Trophoblast cell (in vitro differentiated cells and primary cell): ENCODE measurements at regions not wholly inside any gene's neighbourhood (a gene's known extent, or its start where the extent isn't known, plus 50 kb on each side); places are given as distances from the start of the nearest gene placed in this dataset.

Experiments
- DNase-seq, 2 donors: peaks; one replicate each; pipeline ENCODE4 v3.0.0-alpha.2; 2016
- H2AFZ ChIP-seq: 2 replicates; pipeline ENCODE4 v1.6.1; 2013; ENCODE audit warnings: low read length, moderate library complexity, mild to moderate bottlenecking; ENCODE audit not compliant: insufficient read depth, poor library complexity
- H2AK5ac ChIP-seq: 2 replicates; pipeline ENCODE4 v1.6.1; 2013; ENCODE audit warnings: mild to moderate bottlenecking, low read length
- H2BK120ac ChIP-seq: 2 replicates; pipeline ENCODE4 v1.6.1; 2013; ENCODE audit warnings: low read length, mild to moderate bottlenecking, moderate library complexity; ENCODE audit not compliant: insufficient read depth, poor library complexity
- H2BK12ac ChIP-seq: 2 replicates; pipeline ENCODE4 v1.6.1; 2013; ENCODE audit warnings: mild to moderate bottlenecking, low read length, moderate library complexity
- H2BK5ac ChIP-seq: 2 replicates; pipeline ENCODE4 v1.6.1; 2013; ENCODE audit warnings: low read length, low read depth, moderate library complexity, mild to moderate bottlenecking; ENCODE audit not compliant: poor library complexity
- H3K14ac ChIP-seq: 2 replicates; pipeline ENCODE4 v1.6.1; 2013; ENCODE audit warnings: mild to moderate bottlenecking, low read length
- H3K18ac ChIP-seq: 2 replicates; pipeline ENCODE4 v1.6.1; 2013; ENCODE audit warnings: mild to moderate bottlenecking, low read length
- H3K23ac ChIP-seq: 2 replicates; pipeline ENCODE4 v1.6.1; 2013; ENCODE audit warnings: low read length
- H3K27ac ChIP-seq: 2 replicates; pipeline ENCODE4 v1.5.1; 2013; ENCODE audit warnings: low read depth, mild to moderate bottlenecking, inconsistent platforms, low read length, moderate library complexity
- H3K27me3 ChIP-seq: 2 replicates; pipeline ENCODE4 v1.6.1; 2013; ENCODE audit warnings: inconsistent platforms, mild to moderate bottlenecking, low read length, moderate library complexity; ENCODE audit not compliant: insufficient read depth
- H3K36me3 ChIP-seq, 2 experiments: 1 replicate in 1 of 2; 2 replicates in 1 of 2; pipeline ENCODE4 v1.6.1; 2013; ENCODE audit warnings: low read length in 2 of 2, mild to moderate bottlenecking in 2 of 2, moderate library complexity in 1 of 2; ENCODE audit not compliant: insufficient read depth in 2 of 2, control insufficient read depth in 1 of 2
- H3K4ac ChIP-seq: 2 replicates; pipeline ENCODE4 v1.6.1; 2013; ENCODE audit warnings: low read depth, mild to moderate bottlenecking, low read length, moderate library complexity
- H3K4me1 ChIP-seq, 2 experiments: 1 replicate in 1 of 2; 2 replicates in 1 of 2; pipeline ENCODE4 v1.6.1; 2013; ENCODE audit warnings: low read length in 2 of 2, mild to moderate bottlenecking in 2 of 2, moderate library complexity in 1 of 2; ENCODE audit not compliant: insufficient read depth in 2 of 2, control insufficient read depth in 1 of 2
- H3K4me2 ChIP-seq: 2 replicates; pipeline ENCODE4 v1.6.1; 2013; ENCODE audit warnings: inconsistent platforms, mild to moderate bottlenecking, low read length, moderate library complexity
- H3K4me3 ChIP-seq: 2 replicates; pipeline ENCODE4 v1.5.1; 2013; ENCODE audit warnings: mild to moderate bottlenecking, low read depth, low read length, inconsistent platforms
- H3K79me1 ChIP-seq: one replicate; pipeline ENCODE4 v1.6.1; 2013; ENCODE audit warnings: low read length
- H3K79me2 ChIP-seq: 2 replicates; pipeline ENCODE4 v1.6.1; 2013; ENCODE audit warnings: low read length, mild to moderate bottlenecking; ENCODE audit not compliant: control insufficient read depth, insufficient read depth, poor library complexity
- H3K9ac ChIP-seq: 2 replicates; pipeline ENCODE4 v1.6.1; 2013; ENCODE audit warnings: mild to moderate bottlenecking, low read length
- H3K9me3 ChIP-seq: 2 replicates; pipeline ENCODE4 v1.6.1; 2013; ENCODE audit warnings: low read depth, mild to moderate bottlenecking, control low read depth, inconsistent platforms, low read length; ENCODE audit not compliant: insufficient read depth
- H4K12ac ChIP-seq: 2 replicates; pipeline ENCODE4 v1.6.1; 2013; ENCODE audit warnings: low read depth, mild to moderate bottlenecking, low read length, moderate library complexity
- H4K8ac ChIP-seq: 2 replicates; pipeline ENCODE4 v1.6.1; 2013; ENCODE audit warnings: low read depth, mild to moderate bottlenecking, low read length, moderate library complexity
- H4K91ac ChIP-seq: one replicate; pipeline ENCODE4 v1.6.1; 2013; ENCODE audit warnings: low read depth, mild to moderate bottlenecking, low read length, moderate library complexity
- WGBS: extraction: QIAGEN DNeasy Blood & Tissue Kit; methylation state at CpG from one replicate; pipeline ENCODE4 v1.1.7; 2013; ENCODE audit warnings: missing lambda C conversion rate; ENCODE audit not compliant: insufficient read length, insufficient coverage; ENCODE audit errors: extremely low coverage; 5-methylcytosine and 5-hydroxymethylcytosine counted together

DNA sequence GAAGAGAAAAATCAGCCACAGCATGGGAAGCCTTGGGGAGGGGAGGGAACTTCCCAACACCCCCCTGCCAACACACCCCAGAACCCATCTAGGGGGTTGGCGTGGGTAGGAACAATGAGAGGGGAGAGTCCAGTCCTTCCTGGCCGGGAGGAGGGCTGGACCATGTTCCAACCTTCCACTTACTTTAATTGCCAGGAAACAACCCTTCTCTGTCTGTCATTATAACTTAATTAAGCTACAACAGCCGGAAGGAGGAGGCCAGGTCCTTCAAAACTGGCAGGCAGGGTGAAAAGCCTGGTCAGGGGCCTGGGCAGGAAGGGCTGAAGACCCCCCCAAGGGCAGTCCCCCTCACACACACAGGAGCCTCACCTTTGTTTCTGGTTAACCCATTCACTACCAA is 447.0 kb downstream of the SOX9 start:
- no peak overlapping the region for H3K4me2 ChIP-seq
- no peaks in the 10 kb centered on the region for H3K27me3 ChIP-seq
- H3K9ac ChIP-seq = no peak overlapping the region
- H3K14ac ChIP-seq = no peak overlapping the region
- no peaks in the 10 kb centered on the region for H3K36me3 ChIP-seq
- H2BK120ac ChIP-seq = no peak overlapping the region
- H3K4ac ChIP-seq = no peak overlapping the region
- no peak for DNase-seq
- H3K79me1 ChIP-seq = no peaks in the 10 kb centered on the region
- no peak overlapping the region for H4K8ac ChIP-seq
- no peaks in the 10 kb centered on the region for H3K4me1 ChIP-seq
- H2AK5ac ChIP-seq = no peak overlapping the region
- WGBS = no CpG with 5 or more reads among the region's 3 CpGs
- H3K18ac ChIP-seq = no peak overlapping the region
- H4K12ac ChIP-seq = no peak overlapping the region
- H4K91ac ChIP-seq = no peak overlapping the region
- H3K9me3 ChIP-seq = peaks cover 2% of the 10 kb centered on the region
- H3K79me2 ChIP-seq = no peaks in the 10 kb centered on the region
- no peak overlapping the region for H3K27ac ChIP-seq
- H2BK12ac ChIP-seq = no peak overlapping the region
- H3K23ac ChIP-seq = no peak overlapping the region
- H2BK5ac ChIP-seq = no peak overlapping the region
- H3K4me3 ChIP-seq = no peak overlapping the region
- H2AFZ ChIP-seq = no peak overlapping the region

DNA sequence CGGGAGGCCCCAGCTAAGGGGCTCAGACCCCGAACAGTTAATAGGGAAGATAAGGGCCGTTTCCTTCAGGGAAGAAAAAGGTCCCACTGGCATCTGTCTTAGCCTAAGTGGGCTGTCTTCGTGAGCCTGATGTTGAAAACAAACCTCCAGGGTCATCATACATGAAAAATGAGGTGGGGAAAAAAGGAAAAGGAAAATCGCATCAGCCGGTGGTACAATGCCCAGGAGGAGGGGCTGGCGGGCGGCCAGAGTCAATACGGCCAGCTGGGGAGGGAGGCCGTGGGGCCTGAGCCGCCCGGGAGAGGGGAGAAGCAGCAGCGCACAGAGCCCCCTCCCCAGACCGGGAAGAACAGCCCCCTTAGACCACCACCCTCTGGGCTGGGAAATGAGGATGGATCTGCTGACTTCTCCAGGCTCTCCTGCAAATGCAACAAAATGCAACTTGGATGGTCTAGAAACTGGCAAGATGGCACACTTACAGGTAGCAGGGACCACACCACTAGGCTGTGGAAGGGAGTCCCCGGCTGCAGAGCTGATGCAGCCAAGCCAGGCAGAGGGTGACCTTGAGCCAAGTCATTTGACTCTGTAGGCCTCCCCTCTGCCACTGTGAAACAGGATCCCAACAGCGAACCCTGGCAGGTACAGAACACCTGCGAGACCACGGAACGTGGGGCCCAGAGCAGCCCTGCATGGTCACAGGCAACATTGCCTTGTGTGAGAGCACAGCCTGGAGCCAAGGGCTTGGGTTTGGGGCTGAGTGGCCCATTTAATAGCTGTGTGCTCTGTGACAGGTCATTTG is 448.5 kb downstream of the SOX9 start:
- no peak overlapping the region for H4K91ac ChIP-seq
- H3K4me1 ChIP-seq = no peaks in the 10 kb centered on the region
- no peak overlapping the region for H3K23ac ChIP-seq
- H3K18ac ChIP-seq = no peak overlapping the region
- peaks cover 2% of the 10 kb centered on the region for H3K9me3 ChIP-seq
- H3K4ac ChIP-seq = no peak overlapping the region
- no peaks in the 10 kb centered on the region for H3K79me1 ChIP-seq
- H2AK5ac ChIP-seq = no peak overlapping the region
- H4K12ac ChIP-seq = no peak overlapping the region
- H4K8ac ChIP-seq = no peak overlapping the region
- H3K4me2 ChIP-seq = no peak overlapping the region
- no CpG with 5 or more reads among the region's 19 CpGs for WGBS
- no peaks in the 10 kb centered on the region for H3K27me3 ChIP-seq
- no peak overlapping the region for H3K4me3 ChIP-seq
- no peak overlapping the region for H2BK120ac ChIP-seq
- no peak overlapping the region for H2BK12ac ChIP-seq
- no peak overlapping the region for H2AFZ ChIP-seq
- H3K9ac ChIP-seq = no peak overlapping the region
- H2BK5ac ChIP-seq = no peak overlapping the region
- no peaks in the 10 kb centered on the region for H3K79me2 ChIP-seq
- no peak overlapping the region for H3K27ac ChIP-seq
- H3K14ac ChIP-seq = no peak overlapping the region
- no peak for DNase-seq
- H3K36me3 ChIP-seq = no peaks in the 10 kb centered on the region

DNA sequence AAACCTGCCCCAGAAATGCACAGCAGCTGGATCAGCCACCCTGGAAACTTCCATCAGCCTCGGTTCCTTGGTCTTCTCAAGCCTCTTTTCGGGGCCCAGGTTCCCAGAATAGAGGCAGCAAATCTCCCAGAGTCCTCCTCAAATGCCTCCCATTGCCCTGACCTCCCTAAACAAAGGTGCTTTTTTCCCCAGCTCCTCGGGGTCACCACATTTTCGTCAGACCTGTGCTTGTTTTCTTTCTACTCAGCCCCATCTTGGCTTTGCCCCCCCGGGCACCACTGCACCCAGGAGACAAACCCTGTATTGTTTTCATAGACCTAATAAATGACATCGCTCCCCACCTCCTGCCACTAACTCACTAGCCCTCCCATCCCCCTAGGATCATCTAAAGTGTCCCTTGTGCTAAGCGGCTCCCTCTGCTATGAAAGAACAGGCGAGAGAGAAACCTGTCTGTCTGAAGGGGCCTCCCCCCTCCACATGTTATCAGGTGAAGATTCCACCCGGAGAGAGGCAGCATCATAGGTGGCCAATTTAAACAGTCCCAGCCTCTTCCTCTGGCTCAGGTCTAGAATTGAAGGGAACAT is 451.1 kb downstream of the SOX9 start:
- H2BK120ac ChIP-seq = no peak overlapping the region
- DNase-seq = no peak
- no peak overlapping the region for H3K4me2 ChIP-seq
- no peaks in the 10 kb centered on the region for H3K36me3 ChIP-seq
- no peaks in the 10 kb centered on the region for H3K79me1 ChIP-seq
- no peak overlapping the region for H2AK5ac ChIP-seq
- no peak overlapping the region for H3K23ac ChIP-seq
- WGBS = no CpG with 5 or more reads among the region's 9 CpGs
- no peaks in the 10 kb centered on the region for H3K4me1 ChIP-seq
- H3K4me3 ChIP-seq = no peak overlapping the region
- H3K9ac ChIP-seq = no peak overlapping the region
- no peak overlapping the region for H3K14ac ChIP-seq
- H4K8ac ChIP-seq = no peak overlapping the region
- H4K91ac ChIP-seq = no peak overlapping the region
- no peak overlapping the region for H3K18ac ChIP-seq
- no peaks in the 10 kb centered on the region for H3K79me2 ChIP-seq
- no peak overlapping the region for H4K12ac ChIP-seq
- H3K27me3 ChIP-seq = no peaks in the 10 kb centered on the region
- H2AFZ ChIP-seq = no peak overlapping the region
- H3K9me3 ChIP-seq = peaks cover 2% of the 10 kb centered on the region
- no peak overlapping the region for H2BK5ac ChIP-seq
- H3K4ac ChIP-seq = no peak overlapping the region
- no peak overlapping the region for H3K27ac ChIP-seq
- no peak overlapping the region for H2BK12ac ChIP-seq

DNA sequence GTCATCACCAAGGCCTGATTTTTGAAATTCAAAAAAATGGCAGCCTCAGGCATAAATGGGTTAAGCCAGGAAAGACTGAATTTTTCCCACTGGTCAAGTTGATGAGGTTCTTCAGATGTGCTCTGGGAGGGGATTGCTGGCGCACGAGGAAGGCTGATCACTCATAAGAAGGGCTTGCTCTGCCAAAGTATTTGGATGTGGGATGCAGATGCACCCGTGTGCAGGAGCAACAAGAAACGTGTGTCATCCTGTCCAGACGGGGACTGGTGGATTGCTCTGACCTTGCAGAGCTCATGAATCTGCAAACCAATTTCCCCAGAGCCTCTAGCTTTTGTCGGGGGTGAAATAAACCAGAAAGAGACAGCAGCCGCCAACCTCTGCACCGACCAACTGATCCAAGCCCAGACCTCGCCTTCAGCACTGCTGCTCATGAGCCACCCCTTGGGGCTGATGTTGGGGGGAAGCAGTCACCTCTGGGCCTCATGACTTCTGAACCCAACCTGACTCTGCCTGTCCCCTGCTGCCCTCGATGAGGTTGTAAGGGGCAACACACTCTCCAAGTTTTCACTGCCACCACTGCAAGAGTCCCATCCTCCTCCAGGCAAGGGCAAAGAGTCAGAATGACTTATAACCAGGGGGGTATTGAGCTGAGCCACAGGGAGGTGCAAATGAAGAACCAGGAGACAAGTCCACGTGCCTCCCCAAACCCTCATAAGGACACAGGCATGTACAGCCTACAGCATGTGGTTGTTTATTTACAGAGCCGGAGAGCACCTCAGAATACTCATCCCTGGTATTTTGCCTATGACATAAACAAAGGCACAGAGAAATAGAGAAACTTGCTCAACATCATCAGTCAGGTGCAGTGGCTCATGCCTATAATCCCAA is 452.0 kb downstream of the SOX9 start:
- no peaks in the 10 kb centered on the region for H3K27me3 ChIP-seq
- H3K18ac ChIP-seq = no peak overlapping the region
- H4K12ac ChIP-seq = no peak overlapping the region
- DNase-seq = no peak
- no CpG with 5 or more reads among the region's 12 CpGs for WGBS
- H3K4me2 ChIP-seq = no peak overlapping the region
- H4K8ac ChIP-seq = no peak overlapping the region
- no peak overlapping the region for H3K4me3 ChIP-seq
- no peaks in the 10 kb centered on the region for H3K79me1 ChIP-seq
- H2BK12ac ChIP-seq = no peak overlapping the region
- no peak overlapping the region for H3K14ac ChIP-seq
- H2BK5ac ChIP-seq = no peak overlapping the region
- no peak overlapping the region for H2AFZ ChIP-seq
- H3K9ac ChIP-seq = peak overlapping the region; percentile 1
- no peaks in the 10 kb centered on the region for H3K4me1 ChIP-seq
- H3K27ac ChIP-seq = no peak overlapping the region
- H2BK120ac ChIP-seq = no peak overlapping the region
- H2AK5ac ChIP-seq = no peak overlapping the region
- no peak overlapping the region for H3K4ac ChIP-seq
- H4K91ac ChIP-seq = no peak overlapping the region
- no peak overlapping the region for H3K23ac ChIP-seq
- H3K79me2 ChIP-seq = no peaks in the 10 kb centered on the region
- peaks cover 2% of the 10 kb centered on the region for H3K9me3 ChIP-seq
- H3K36me3 ChIP-seq = no peaks in the 10 kb centered on the region
